ENCODE measurements at regions not wholly inside any gene's neighbourhood (a gene's known extent, or its start where the extent isn't known, plus 50 kb on each side); places are given as distances from the start of the nearest gene placed in this dataset.
"Not testable (repeated sequence)": the region's sequence is repeated elsewhere in the genome, so short reads cannot be mapped to it uniquely, and the experiment has no call there.

GRCh38 chr21:17682924-17683323, 70.2 kb upstream of the BTG3 start:
- Mint-ChIP-seq H3K9me3 (ENCODE audit: unreplicated experiment) (no peaks in the 10 kb centered on the region), H3K27ac (ENCODE audit: unreplicated experiment) (no peak overlapping the region), H3K27me3 (ENCODE audit: unreplicated experiment) (no peaks in the 10 kb centered on the region), H3K4me1 (ENCODE audit: unreplicated experiment) (no peaks in the 10 kb centered on the region), H3K4me3 (ENCODE audit: unreplicated experiment) (no peak overlapping the region), H3K36me3 (ENCODE audit: low read depth, unreplicated experiment) (no peaks in the 10 kb centered on the region)
- DNase-seq (ENCODE audit: low spot score): no peak
- no peak for TF ChIP-seq CTCF (IDR thresholded peaks at IDR 0.05; ENCODE audit: unreplicated experiment)

GRCh38 chr21:17679002-17679600, 66.4 kb upstream of the BTG3 start:
- no peak overlapping the region for H3K27ac Mint-ChIP-seq (ENCODE audit: unreplicated experiment)
- H3K36me3 Mint-ChIP-seq (ENCODE audit: low read depth, unreplicated experiment): no peaks in the 10 kb centered on the region
- DNase-seq (ENCODE audit: low spot score): no peak
- H3K4me1 Mint-ChIP-seq (ENCODE audit: unreplicated experiment): no peaks in the 10 kb centered on the region
- H3K9me3 Mint-ChIP-seq (ENCODE audit: unreplicated experiment): no peaks in the 10 kb centered on the region
- no peaks in the 10 kb centered on the region for H3K27me3 Mint-ChIP-seq (ENCODE audit: unreplicated experiment)
- H3K4me3 Mint-ChIP-seq (ENCODE audit: unreplicated experiment): no peak overlapping the region
- TF ChIP-seq CTCF (IDR thresholded peaks at IDR 0.05; ENCODE audit: unreplicated experiment): peak; percentile 75

- not testable (repeated sequence) for H3K27me3 Mint-ChIP-seq (ENCODE audit: unreplicated experiment); H3K4me3 Mint-ChIP-seq (ENCODE audit: unreplicated experiment); H3K9me3 Mint-ChIP-seq (ENCODE audit: unreplicated experiment); H3K36me3 Mint-ChIP-seq (ENCODE audit: low read depth, unreplicated experiment); DNase-seq (ENCODE audit: low spot score); H3K4me1 Mint-ChIP-seq (ENCODE audit: unreplicated experiment)
- H3K27ac Mint-ChIP-seq (ENCODE audit: unreplicated experiment): peak overlapping the region; percentile 13
These were observed 64.2 kb upstream of the BTG3 start for GRCh38 chr21:17676930-17677329.

GRCh38 chr21:17674106-17674505, 61.4 kb upstream of the BTG3 start:
- no peaks in the 10 kb centered on the region for H3K27me3 Mint-ChIP-seq (ENCODE audit: unreplicated experiment)
- no peak overlapping the region for H3K27ac Mint-ChIP-seq (ENCODE audit: unreplicated experiment)
- no peaks in the 10 kb centered on the region for H3K9me3 Mint-ChIP-seq (ENCODE audit: unreplicated experiment)
- H3K36me3 Mint-ChIP-seq (ENCODE audit: low read depth, unreplicated experiment): no peaks in the 10 kb centered on the region
- no peaks in the 10 kb centered on the region for H3K4me1 Mint-ChIP-seq (ENCODE audit: unreplicated experiment)
- TF ChIP-seq CTCF (IDR thresholded peaks at IDR 0.05; ENCODE audit: unreplicated experiment): no peak
- H3K4me3 Mint-ChIP-seq (ENCODE audit: unreplicated experiment): no peak overlapping the region
- no peak for DNase-seq (ENCODE audit: low spot score)

- no peak for TF ChIP-seq CTCF (IDR thresholded peaks at IDR 0.05; ENCODE audit: unreplicated experiment)
- DNase-seq (ENCODE audit: low spot score): no peak
- no peak overlapping the region for H3K4me3 Mint-ChIP-seq (ENCODE audit: unreplicated experiment)
- H3K27me3 Mint-ChIP-seq (ENCODE audit: unreplicated experiment): no peaks in the 10 kb centered on the region
- no peaks in the 10 kb centered on the region for H3K4me1 Mint-ChIP-seq (ENCODE audit: unreplicated experiment)
- no peaks in the 10 kb centered on the region for H3K9me3 Mint-ChIP-seq (ENCODE audit: unreplicated experiment)
- peak overlapping the region; percentile 1 for H3K27ac Mint-ChIP-seq (ENCODE audit: unreplicated experiment)
- no peaks in the 10 kb centered on the region for H3K36me3 Mint-ChIP-seq (ENCODE audit: low read depth, unreplicated experiment)
These were observed 60.7 kb upstream of the BTG3 start for GRCh38 chr21:17673261-17674020.

All from endothelial cell (in vitro differentiated cells).